Peyer's patch (tissue), 4 donors: ENCODE measurements at regions not wholly inside any gene's neighbourhood (a gene's known extent, or its start where the extent isn't known, plus 50 kb on each side); places are given as distances from the start of the nearest gene placed in this dataset.

Experiments used
- CTCF ChIP-seq, 6 experiments: fragments of 450-650 bp in 4 of 6; fragments of 200-600 bp in 2 of 6; sonication (generic) in 1 of 6; IDR thresholded peaks; one replicate each; pipeline ENCODE4 v1.5.1; 2017 to 2019; ENCODE audit warnings: antibody characterized with exemption in 6 of 6, mild to moderate bottlenecking in 3 of 6, moderate library complexity in 1 of 6
- POLR2A ChIP-seq, 2 donors: fragments of 450-650 bp; IDR thresholded peaks; one replicate each; pipeline ENCODE4 v1.5.1; 2017; ENCODE audit warnings: antibody characterized with exemption in 2 of 2, mild to moderate bottlenecking in 2 of 2, moderate library complexity in 2 of 2

DNA sequence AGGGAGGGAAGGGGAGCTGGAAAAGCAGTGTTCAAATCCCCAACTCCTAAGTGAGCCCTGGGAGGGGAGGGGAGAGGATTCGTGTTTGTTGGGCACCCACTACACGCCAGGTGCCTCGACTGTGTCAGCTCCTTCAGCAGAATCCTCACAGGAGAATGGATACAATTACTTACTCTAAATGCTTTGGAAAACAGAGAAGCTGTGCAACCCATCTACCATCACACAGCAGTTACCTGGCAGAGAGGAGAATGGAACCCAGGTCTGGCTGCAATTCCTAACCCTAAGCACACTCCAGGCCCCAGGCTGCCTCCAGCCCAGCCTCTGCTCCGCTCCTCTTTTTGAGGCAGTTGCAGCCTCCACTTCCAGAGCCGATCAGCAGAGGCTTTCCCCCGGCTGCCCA lies 86.4 kb upstream of the PTPN1 start:
- TF ChIP-seq CTCF (IDR thresholded peaks at IDR 0.05) (no peak), POLR2A (IDR thresholded peaks at IDR 0.05) (no peak)
